Cardiac fibroblast (primary cell): ENCODE measurements at regions not wholly inside any gene's neighbourhood (a gene's known extent, or its start where the extent isn't known, plus 50 kb on each side); places are given as distances from the start of the nearest gene placed in this dataset.
"Not testable (repeated sequence)": the region's sequence is repeated elsewhere in the genome, so short reads cannot be mapped to it uniquely, and the experiment has no call there.

Experiments
- DNase-seq, 2 donors: peaks; one replicate each; pipeline versions ENCODE4 v3.0.0 to v3.0.0-alpha.2; 2010; ENCODE audit warnings: low read depth in 2 of 2
- H3K4me3 ChIP-seq, 2 donors: replicated peaks in 1 of 2; 1 replicate in 1 of 2; 2 replicates in 1 of 2; pipeline ENCODE4 v1.5.1; 2011; ENCODE audit warnings: low read depth in 2 of 2, low read length in 2 of 2, mild to moderate bottlenecking in 2 of 2, moderate library complexity in 1 of 2
- CTCF ChIP-seq: IDR thresholded peaks from one replicate; pipeline ENCODE4 v1.5.1; 2011; ENCODE audit warnings: low read depth, mild to moderate bottlenecking, low read length, inconsistent platforms

DNA sequence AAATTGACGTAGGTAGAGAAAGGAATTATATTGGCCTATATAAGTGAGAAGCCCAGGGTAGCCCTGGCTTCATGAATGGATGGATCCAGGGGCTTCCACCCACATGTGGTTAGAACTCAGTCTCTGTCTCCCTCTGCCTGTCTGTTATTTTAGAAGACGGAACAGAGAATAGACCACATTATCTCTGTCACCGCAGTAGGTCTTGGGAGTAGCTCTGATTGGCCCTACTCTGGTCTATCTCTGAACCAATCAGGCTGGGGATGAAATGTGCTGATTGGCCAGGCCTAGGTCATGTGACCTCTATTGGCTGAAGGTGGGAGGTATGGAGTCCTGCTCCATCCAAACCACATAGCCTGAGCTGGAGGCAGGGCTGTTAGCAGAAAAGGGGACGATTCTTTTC is 143.0 kb upstream of the PRR23C start:
- DNase-seq: no peak
- H3K4me3 ChIP-seq: no peak overlapping the region
- no peak for TF ChIP-seq CTCF

GRCh38 chr3:139189943-139190342 is 145.3 kb upstream of the PRR23C start:
- TF ChIP-seq CTCF: no peak
- no peak for DNase-seq
- H3K4me3 ChIP-seq: no peak overlapping the region

DNA sequence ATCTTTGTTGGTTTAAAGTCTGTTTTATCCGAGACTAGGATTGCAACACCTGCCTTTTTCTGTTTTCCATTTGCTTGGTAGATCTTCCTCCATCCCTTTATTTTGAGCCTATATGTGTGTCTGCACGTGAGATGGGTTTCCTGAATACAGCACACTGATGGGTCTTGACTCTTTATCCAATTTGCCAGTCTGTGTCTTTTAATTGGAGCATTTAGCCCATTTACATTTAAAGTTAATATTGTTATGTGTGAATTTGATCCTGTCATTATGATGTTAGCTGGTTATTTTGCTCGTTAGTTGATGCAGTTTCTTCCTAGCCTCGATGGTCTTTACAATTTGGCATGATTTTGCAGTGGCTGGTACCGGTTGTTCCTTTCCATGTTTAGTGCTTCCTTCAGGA is 149.4 kb upstream of the MRPS22 start:
- not testable (repeated sequence) for H3K4me3 ChIP-seq, DNase-seq

DNA sequence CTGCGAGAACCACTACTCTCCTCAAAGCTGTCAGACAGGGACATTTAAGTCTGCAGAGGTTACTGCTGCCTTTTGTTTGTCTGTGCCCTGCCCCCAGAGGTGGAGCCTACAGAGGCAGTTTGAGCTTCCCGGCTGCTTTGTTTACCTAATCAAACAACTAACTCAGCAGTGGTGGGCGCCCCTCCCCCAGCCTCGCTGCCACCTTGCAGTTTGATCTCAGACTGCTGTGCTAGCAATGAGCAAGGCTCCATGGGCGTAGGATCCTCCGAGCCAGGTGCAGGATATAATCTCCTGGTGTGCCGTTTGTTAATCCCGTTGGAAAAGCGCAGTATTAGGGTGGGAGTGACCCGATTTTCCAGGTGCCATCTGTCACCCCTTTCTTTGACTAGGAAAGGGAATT is 147.7 kb upstream of the MRPS22 start:
- DNase-seq, H3K4me3 ChIP-seq: not testable (repeated sequence)

GRCh38 chr3:139197251-139197650 is 146.6 kb upstream of the MRPS22 start:
- no peak overlapping the region for H3K4me3 ChIP-seq
- no peak for TF ChIP-seq CTCF
- no peak for DNase-seq

- DNase-seq: no peak
Measured at GRCh38 chr3:139198186-139198585, 145.6 kb upstream of the MRPS22 start.

DNA sequence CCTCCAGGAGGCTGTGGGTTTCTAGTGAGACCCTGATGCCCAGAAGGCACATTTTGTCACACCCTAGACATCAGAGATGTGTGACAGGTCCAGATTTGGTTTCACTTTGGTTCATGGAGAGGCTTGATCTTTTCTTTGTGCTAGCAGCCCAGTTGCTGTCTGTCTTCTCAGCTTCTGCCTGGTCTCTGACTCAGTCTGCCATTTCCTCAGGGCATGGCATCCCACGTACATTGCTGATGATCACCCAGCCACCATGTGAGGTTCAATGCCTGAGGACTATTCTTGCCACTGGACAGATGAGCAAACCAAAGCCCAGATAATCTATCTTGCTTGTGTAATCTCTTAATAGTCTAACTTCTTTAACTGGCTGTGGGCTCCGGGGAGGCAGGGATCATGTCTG is 144.9 kb upstream of the MRPS22 start:
- no peak for DNase-seq
- no peak overlapping the region for H3K4me3 ChIP-seq
- TF ChIP-seq CTCF: no peak

More at GRCh38 chr3:139198186-139198585, 145.6 kb upstream of the MRPS22 start:
- TF ChIP-seq CTCF: no peak
- no peak overlapping the region for H3K4me3 ChIP-seq

DNA sequence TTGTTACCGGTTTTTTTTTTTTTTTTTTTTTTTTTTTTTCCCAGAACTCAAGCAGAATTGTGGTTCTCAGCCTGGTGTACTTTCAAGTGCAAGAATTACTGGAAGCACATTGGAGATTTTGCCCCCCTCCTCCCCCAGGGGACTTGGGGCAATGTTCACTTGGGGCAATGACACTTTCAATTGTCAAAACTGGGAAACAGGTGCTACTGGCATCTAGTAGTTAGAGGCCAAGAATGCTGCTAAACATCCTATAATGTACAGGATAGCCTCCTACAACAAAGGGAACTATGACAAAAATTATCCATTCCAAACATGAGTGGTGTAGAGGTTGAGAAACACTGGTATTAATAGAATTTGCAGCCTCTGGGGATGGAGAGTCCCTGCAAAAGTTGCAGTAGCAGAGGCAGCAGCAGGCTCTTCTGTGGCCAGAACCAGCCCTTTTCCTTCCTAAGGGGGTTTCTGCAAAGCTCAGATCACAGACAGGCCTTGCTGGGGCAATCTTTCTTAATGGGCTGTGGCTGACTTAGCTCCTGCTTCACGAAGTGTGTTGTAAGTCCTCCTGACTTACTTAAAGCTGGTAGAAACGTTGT is 144.3 kb upstream of the MRPS22 start:
- H3K4me3 ChIP-seq: no peak overlapping the region
- no peak for DNase-seq
- no peak for TF ChIP-seq CTCF
